ENCODE measurements at regions not wholly inside any gene's neighbourhood (a gene's known extent, or its start where the extent isn't known, plus 50 kb on each side); places are given as distances from the start of the nearest gene placed in this dataset.

DNA sequence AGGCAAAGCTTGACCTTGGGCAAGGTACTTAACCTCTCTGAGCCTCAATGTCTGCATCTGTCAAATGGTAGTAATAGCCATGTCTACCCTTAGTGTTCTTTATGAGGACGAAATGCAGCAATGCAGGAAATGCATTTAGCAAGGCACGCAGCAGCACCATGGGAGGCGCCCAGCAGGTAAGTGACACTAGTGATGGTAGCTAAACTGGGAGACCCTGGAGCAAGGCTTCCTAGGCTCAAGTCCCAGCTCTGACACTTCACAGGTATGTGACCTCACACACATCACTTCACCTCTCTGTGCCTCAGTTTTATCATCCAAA lies 289.0 kb downstream of the RRAGC start:
- no peak for DNase-seq (ENCODE audit: low read depth)
- in situ Hi-C loops (cut with HindIII; ENCODE audit: low pct_unique_long_range_greater_than_20kb, low sequenced_read_pairs), result no loop called here

DNA sequence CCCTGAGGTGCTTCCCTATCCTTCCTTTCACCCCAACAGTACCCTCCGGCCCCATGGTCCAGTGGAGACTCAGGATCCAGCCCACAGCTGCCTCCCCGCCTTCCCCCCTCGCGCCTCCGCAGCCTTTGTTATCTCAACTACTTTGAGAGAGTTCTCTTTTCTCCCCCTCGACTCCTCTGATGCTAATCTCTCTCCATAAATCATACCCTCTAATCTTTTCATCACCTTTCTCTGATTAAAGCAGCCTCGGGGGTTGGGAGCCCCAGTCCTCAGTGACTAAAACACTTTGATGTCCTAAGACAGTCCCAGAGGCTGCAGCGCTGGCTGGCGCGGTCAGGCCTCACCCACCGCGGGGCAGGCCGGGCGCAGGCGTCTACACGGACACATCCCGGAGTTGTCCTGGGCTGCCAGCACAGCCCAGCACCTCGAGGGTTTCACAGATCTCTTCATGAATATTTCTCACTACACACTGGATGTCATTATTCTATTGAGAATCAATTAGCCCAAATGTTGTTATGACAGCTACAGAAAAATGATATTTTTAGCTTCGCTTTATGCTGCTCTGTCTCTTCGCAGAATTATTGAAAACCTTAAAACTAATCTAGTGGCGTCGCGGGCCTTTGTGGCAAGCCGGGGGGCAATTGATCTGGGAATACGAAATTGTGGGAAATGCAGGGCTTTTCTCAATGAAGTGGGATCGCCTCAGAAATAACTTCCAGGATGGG lies 289.5 kb downstream of the RRAGC start:
- in situ Hi-C loops (cut with HindIII; ENCODE audit: low pct_unique_long_range_greater_than_20kb, low sequenced_read_pairs), result no loop called here
- no peak for DNase-seq (ENCODE audit: low read depth)

DNA sequence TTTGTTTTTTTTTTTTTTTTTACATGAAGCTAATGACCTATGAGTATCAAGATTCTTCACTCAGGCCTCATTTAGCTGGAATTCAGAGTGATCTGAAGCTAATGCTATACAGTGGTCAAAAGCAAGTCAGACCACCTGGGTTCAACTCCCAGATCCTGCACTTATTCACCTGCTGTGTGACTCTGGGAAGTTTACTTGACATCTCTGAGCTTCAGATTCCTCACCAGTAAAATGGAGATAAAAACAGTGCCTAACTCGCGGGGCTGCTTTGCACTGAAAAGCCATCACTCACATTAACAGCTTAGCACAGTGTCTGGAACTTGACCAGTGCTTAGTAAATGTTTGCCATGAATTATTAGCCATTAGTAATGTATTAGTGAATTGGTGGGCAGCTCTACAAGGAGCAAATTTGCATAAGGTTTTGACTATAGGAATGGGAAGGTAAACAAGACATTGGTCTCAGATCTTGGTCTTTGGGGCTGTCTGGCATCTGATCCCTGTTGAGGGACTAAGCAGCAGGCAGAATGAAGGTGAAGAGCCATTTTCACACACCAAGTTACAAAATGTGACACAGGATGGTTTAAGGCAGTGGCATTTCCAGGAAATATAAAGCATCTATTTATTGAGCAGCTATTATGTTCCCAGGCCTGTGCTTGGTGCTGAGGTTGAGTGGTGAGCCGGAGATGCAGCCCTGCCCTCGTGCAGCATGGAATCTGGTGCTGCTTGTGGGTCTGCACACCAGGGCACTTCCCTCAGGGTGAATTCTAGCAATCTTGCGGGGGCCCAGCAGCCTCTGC lies 291.3 kb downstream of the RRAGC start:
- in situ Hi-C loops (cut with HindIII; ENCODE audit: low pct_unique_long_range_greater_than_20kb, low sequenced_read_pairs), result no loop called here
- no peak for DNase-seq (ENCODE audit: low read depth)

DNA sequence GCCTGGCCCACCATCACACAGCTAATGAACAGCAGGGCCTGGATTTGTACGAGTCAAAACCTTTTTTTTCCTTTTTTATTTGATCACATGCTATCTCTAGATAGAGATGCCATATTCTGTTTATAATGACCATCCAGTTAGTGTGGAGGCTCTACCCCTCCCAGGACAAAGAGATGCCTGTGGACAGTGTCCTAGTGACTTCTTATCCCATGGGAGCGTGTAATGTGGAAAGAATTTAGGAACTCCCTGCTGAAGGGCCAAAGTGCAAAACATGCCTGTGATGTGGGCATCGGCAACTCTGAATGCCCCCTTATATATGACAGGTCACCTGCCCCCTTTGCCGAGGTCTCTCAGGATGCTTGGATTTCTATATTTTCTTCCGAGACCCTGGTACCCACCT lies 292.2 kb downstream of the RRAGC start:
- in situ Hi-C loops (cut with HindIII; ENCODE audit: low pct_unique_long_range_greater_than_20kb, low sequenced_read_pairs), result no loop called here
- no peak for DNase-seq (ENCODE audit: low read depth)

DNA sequence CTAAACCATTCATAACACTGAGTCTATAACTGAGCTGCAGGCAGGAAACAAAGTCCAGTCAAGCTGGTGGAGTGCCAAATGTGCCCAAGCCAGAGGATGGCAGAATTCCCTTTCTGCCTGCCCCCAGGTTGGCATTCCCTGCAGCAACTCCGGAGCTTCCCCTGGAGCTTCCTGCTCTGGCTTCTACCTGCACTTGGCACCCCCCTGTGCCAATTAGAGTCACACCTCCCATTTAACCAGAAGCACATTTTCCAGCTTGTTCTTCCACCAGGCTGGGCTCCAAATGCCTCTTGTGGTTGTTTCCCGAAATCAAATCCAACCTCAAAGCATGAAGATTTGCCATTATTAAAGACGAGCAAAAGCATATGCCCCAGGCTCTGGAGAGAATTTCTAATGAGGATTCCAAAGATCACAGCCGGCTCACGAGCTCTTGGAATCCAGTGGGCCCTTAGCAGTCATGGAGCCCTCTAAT lies 294.5 kb downstream of the RRAGC start:
- in situ Hi-C loops (cut with HindIII; ENCODE audit: low pct_unique_long_range_greater_than_20kb, low sequenced_read_pairs), result no loop called here
- no peak for DNase-seq (ENCODE audit: low read depth)

DNA sequence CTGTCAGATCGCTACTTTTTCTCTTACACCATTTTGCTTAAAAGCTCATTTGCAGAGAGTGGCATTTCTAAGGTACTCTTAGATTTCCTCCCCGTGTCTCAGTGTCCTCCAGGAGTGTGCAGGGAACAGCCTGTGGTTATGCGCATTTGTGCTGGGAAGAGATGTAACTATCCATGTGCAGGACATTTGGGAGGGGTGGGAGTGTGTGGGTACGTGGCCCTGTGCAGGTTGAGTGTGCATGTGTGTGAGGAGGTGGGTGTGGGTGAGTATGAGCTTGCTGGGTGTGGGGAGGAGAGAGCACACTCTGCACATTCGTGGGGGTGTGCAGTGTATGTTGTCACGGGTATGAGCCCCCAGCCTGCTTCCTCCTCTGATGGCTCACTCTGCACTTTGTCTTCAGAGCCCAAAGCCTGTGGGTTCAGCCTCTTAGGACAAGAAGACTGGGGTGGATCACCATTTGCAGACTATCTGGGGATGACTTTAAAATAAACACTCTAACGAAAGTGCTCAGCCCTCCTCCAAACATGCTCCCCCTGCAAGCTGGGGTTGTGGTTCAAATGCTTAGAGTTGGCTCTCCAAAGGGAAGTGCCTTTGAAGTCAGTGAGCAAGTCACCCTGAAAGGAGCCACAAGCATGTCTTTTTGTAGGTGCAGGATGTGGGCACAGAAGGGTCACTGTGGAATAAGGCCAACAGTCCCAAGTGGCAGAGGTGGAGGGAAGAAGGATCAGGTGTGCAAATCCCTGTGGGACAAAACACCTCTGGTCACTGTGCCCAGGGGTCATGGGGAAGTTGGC lies 295.4 kb downstream of the RRAGC start:
- no peak for DNase-seq (ENCODE audit: low read depth)
- in situ Hi-C loops (cut with HindIII; ENCODE audit: low pct_unique_long_range_greater_than_20kb, low sequenced_read_pairs), result no loop called here

DNA sequence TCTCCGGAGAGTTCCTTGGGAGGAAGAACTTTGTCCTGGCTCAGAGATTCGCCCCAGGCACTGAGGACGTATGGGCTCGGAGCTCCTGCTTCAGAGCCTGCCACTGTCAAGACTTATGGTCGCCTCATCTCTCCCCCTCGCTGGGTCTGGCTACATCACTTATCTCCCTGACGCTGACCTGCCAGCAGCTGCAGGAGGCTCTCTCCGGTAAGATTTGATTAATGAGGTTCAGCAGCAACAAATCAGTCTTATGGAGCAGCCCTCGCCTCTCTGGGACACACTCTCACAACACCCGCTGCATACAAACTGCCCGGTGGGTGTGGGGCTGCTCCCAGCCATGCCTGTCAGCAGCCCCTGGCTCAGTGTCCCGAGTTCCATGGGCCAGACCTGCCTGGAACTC lies 297.8 kb downstream of the RRAGC start:
- DNase-seq (ENCODE audit: low read depth), result no peak
- in situ Hi-C loops (cut with HindIII; ENCODE audit: low pct_unique_long_range_greater_than_20kb, low sequenced_read_pairs), result no loop called here

DNA sequence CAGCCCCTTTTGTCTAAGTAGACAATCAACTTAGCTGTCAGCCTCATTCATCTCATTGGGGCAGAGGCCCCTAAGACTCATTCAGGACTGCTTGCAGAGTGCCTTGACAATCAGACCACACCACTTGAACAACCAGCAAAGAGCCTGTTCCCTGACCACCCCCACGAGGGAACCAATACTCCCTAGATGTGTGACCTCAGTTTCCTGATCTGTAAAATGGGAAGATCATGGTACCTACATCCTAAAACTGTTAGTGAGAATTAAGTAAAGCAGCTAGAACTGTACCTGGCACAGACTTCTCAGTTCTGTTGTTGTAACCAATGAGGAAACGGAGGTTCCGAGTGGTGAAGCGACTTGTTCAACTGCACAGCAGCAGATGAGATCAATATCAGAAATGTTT lies 298.5 kb downstream of the RRAGC start:
- in situ Hi-C loops (cut with HindIII; ENCODE audit: low pct_unique_long_range_greater_than_20kb, low sequenced_read_pairs), result no loop called here
- no peak for DNase-seq (ENCODE audit: low read depth)

DNA sequence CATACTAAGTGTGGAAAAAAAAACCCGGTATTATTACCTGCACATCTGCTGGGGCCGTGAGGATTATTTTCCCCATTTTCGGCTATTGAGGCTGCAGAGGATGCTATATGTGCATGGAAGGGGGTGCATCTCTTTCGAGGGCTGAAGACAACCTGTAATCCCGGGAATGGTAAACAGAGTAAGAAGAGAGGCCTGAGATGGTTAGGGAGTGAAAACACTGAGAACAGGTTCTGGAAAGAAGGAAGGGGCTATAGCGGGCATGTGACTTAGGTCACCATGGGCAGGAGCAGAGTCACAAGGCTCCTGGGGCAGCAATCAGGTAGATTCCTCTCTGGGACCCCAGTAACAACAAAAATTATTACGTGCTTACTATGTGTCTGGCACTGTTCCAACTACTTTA lies 299.1 kb downstream of the RRAGC start:
- no peak for DNase-seq (ENCODE audit: low read depth)
- in situ Hi-C loops (cut with HindIII; ENCODE audit: low pct_unique_long_range_greater_than_20kb, low sequenced_read_pairs), result no loop called here

DNA sequence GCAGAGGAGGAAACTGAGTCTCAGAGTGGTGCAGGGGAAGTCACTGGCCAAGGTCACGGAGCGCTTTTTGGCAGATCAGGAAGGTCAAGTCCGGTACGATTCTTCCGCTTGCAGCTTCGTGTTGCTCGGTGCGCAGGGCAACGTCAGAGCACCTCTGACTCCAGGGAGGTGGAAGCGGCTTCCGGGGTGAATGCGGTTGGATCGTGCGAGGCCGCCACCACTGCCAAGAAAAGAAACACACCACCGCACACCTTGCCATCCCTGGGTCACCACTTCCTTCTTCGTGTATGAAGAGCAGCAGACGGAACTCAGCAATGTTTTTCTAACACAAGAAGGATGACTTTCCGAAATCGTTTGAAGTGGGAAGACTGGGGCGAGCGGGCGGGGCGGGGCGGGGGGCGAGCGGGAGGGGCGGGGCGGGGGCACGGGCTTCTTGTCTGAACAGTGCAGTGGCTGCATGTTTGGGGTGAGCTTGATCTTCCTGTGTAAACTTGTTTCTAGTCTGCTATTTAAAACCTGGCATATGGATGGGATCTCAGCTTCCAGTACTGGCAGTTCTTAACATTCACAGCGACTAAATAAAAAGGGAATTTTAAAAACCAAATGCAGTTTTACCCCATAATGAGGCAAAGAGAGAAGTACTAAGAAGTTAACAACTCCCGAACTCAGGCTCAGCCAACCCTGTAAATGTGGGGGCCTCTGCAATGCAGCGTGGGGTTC lies 300.0 kb downstream of the RRAGC start:
- in situ Hi-C loops (cut with HindIII; ENCODE audit: low pct_unique_long_range_greater_than_20kb, low sequenced_read_pairs), result no loop called here
- DNase-seq (ENCODE audit: low read depth), result no peak

DNA sequence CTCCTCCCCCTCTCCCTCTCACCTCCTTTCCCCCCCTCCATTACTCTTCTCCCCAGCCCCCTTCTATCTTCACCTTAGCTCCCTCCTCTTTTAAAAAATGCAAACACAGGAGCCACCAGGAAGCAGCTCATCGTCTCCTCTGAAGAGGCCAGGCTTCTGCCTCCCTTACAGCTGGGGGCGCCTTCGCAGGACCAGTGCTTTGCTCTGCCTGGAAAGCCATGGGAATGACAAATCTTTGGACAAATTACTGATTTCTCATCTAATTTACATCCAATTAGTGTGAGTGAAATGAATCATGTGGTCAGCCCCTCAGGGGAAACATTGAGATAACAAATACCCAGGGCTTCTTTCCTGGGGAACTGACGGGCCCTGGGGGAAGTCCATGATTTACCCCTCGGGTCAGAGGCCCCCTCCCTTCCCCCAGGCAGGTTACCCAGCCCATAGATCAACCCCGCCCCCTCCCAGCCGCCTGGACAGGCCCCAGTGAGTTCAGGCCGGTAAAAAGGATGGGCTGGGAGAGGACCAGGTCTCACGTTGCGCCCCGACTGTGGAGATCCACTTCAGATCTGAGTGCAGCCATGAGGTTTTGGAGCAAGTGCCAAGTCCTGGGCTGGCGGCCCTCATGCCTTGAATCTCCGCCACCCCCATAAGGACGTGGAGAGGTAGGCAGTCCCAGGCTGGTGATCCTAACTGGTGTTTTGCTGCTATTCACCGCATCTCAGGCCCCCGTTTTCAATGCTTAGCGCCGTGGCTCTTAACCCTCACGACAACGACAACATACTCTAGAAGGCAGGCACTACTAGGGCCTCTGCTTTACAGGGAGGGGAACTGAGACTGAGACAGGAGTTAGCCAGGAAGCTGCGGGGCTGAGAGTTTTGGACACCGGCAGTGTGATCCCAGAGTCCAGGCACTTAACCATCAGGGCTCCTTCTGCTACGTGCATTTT lies 300.8 kb downstream of the RRAGC start:
- DNase-seq (ENCODE audit: low read depth), result no peak
- in situ Hi-C loops (cut with HindIII; ENCODE audit: low pct_unique_long_range_greater_than_20kb, low sequenced_read_pairs), result no loop called here

DNA sequence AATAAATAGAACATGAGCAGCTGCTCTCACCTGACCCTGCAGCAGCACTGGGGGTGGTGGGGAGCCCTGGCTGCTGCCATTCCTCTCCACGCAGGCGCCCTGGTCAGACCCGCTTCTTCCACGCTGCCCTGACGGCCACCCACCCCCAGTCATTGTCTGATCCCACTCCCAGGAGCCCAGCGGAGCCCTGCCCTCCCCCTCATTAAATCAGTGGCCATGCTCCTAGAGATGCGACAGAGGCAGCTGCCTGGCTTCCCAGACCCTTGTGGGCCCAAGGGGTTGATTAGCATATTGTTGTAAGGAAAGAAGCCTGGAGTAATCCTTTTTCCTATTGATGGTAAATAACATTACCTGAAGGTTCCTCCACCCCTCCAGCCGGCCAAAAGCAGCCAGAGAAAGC lies 301.5 kb downstream of the RRAGC start:
- no peak for DNase-seq (ENCODE audit: low read depth)
- in situ Hi-C loops (cut with HindIII; ENCODE audit: low pct_unique_long_range_greater_than_20kb, low sequenced_read_pairs), result no loop called here

DNA sequence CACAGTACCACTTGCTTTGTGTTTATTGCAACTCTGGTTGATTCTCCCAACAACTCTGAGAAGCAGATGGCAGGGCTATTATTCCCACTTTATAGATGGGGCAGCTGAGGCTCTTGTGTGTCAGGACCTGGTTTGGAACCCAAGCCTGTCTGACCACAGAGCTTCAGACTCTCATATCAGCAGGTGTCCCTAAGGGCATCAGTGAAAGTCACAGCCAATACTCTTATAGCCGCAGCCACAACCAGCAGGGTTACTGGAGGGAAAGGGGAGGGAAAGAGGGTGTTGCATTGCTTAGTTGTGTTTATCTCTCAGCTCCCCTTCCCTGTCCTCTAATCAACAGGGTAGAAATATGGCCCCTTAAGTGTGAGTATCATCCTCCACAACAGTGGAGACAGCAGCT lies 304.0 kb downstream of the RRAGC start:
- in situ Hi-C loops (cut with HindIII; ENCODE audit: low pct_unique_long_range_greater_than_20kb, low sequenced_read_pairs), result no loop called here
- DNase-seq (ENCODE audit: low read depth), result no peak

DNA sequence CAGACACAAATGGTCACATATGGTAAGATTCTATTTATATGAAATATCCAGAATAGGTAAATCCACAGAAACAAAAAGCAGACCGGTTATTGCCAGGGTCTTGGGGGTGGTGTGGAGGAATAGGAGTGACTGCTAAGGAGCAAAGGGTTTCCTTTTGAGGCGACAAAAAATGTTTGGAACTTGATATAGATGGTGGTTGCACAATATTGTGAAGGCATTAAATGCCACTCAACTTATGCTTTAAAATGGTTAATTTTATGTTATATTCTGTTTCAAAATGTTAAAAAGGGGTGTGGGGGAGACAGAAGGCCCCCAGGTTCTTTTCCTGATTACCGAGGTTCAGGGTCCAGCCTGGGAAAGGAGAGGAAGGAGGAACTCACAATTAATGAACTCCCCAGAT lies 304.4 kb downstream of the RRAGC start:
- DNase-seq (ENCODE audit: low read depth), result no peak
- in situ Hi-C loops (cut with HindIII; ENCODE audit: low pct_unique_long_range_greater_than_20kb, low sequenced_read_pairs), result no loop called here

DNA sequence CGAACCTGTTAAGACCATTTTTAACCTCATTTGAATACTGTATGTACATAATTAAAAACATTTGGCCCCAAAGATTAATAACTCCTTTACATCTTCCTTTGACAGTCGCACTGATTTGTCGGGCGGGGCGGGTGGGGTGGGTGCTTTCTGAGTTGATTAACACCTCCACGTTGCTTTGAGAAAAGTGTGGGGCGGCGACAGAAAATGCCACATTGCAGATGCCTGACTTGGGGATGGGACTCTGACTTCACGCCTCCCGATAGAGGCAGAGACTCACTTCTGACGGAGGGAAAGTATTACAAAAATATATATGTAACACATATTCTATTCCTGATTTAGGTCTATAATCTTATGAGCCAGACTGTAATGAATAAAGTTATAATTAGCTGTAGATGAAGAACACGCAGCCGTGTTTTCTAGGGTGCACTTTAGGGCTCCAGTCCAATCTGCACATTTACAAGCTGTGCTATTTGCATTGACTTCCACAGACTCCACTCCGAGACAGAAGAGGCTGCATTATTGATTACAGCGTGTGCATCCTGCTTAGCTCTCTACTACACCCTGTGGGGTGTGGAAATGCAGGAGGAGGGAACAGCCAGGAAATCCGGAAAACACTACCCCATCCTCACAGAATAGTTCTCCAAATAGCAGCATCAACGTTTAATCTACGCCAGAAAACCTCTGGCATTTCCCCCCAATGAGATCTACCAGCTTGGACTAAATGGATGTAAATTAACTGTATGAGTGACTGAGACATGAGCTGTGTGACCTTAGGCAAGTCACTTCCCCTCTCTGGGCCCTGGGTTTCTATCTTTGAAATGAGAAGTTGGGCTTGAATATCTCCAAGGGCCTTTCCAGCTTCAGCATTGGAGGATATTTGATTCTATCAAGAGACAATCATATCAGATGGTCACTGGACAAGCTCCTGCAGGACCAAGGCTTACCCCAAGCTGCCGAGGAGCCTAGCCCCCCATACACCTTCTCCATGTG lies 308.0 kb downstream of the RRAGC start:
- in situ Hi-C loops (cut with HindIII; ENCODE audit: low pct_unique_long_range_greater_than_20kb, low sequenced_read_pairs), result no loop called here
- no peak for DNase-seq (ENCODE audit: low read depth)

DNA sequence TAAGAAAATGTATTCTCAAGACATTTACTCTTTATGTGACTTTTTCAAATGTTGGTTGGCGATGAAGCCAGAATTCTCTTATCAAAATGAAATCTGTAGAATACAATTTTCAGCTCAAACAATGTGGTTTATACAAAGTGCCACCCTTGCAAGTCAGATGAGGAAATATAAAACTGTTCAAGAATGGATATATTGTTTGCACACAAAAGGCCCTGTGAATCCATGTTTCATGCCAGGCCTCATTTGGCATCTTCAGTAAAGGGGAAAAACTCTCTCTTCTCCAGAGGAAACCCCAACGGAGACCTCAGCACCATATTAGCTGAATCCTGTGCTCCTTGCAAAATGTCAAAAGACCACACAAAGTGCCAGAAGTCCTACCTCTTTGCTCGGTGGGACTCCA lies 310.4 kb downstream of the RRAGC start:
- DNase-seq (ENCODE audit: low read depth), result no peak
- in situ Hi-C loops (cut with HindIII; ENCODE audit: low pct_unique_long_range_greater_than_20kb, low sequenced_read_pairs), result no loop called here

DNA sequence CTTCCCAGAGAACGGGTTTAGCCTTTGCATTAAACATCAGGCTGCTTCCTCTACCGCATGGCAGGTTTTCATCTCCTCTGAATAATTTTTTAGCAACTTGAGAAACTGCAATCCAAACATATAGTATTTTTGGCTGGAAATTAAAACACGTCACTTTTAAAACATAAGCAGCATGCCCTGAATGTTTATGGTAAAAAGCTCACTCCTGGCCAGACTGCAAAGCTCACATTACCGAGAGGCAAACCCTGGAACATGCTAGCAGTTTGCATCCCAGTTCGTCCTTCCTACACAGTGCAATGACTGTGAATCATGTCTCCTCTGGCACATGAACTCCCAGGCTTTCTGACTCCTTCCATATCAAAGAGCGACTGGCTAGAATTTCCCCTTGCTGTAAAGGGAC lies 312.3 kb downstream of the RRAGC start:
- in situ Hi-C loops (cut with HindIII; ENCODE audit: low pct_unique_long_range_greater_than_20kb, low sequenced_read_pairs), result no loop called here
- DNase-seq (ENCODE audit: low read depth), result no peak
